Activated T-helper 17 cell treated with anti-CD3 and anti-CD28 coated beads, Interleukin-2, amount 50 U/mL, for 72 hours (primary cell): ENCODE measurements at regions not wholly inside any gene's neighbourhood (a gene's known extent, or its start where the extent isn't known, plus 50 kb on each side); places are given as distances from the start of the nearest gene placed in this dataset.
"Not testable (repeated sequence)": the region's sequence is repeated elsewhere in the genome, so short reads cannot be mapped to it uniquely, and the experiment has no call there.

Source experiments
- ATAC-seq: fragments of 150-1000 bp; cut with Tn5 transposase; replicated peaks from 2 replicates; pipeline ENCODE4 v1.10.0; 2021; ENCODE audit warnings: mild to moderate bottlenecking, moderate library complexity
- H3K27ac Mint-ChIP-seq: one replicate; pipeline ENCODE4 v1.8.0; 2022; ENCODE audit warnings: mixed read lengths
- H3K27me3 Mint-ChIP-seq: one replicate; pipeline ENCODE4 v1.8.0; 2022; ENCODE audit warnings: mixed read lengths
- H3K36me3 Mint-ChIP-seq: one replicate; pipeline ENCODE4 v1.8.0; 2022; ENCODE audit warnings: low read depth, mild to moderate bottlenecking, mixed read lengths
- H3K4me1 Mint-ChIP-seq: one replicate; pipeline ENCODE4 v1.8.0; 2022; ENCODE audit warnings: mixed read lengths
- H3K4me3 Mint-ChIP-seq: one replicate; pipeline ENCODE4 v1.8.0; 2022; ENCODE audit warnings: mild to moderate bottlenecking, mixed read lengths
- H3K9me3 Mint-ChIP-seq: one replicate; pipeline ENCODE4 v1.8.0; 2022; ENCODE audit warnings: mixed read lengths

DNA sequence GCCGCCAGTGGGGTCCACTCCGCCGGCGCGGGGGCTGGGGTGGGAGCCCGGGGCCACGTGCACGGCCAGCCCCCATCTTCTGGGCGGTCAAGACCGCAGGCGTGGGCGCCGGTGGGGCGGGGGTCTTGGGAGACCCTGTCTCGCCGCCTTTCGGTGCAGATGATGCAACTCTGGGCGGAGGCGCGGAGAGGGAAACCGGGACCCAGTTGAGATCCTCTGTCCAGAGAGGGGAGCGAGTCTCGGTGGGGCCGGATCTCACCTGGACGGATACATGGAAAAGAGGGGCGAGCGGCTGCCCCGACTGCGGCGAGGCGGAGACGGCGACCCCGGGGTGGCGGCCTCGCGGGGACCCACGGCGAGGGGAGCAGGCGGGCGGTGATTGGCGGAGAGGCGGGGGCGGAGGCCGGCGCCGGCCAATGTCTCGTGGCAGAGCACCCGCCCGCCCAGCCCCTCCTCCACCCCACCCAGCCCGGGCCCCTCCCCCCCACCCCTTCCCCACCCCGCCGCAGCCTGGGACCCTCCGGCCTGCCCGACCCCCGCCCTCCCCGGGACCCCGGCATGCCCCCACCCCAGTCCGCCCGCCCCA, 4054.1 kb upstream of the TPTE start:
- H3K4me1 Mint-ChIP-seq, H3K27ac Mint-ChIP-seq, H3K36me3 Mint-ChIP-seq, H3K27me3 Mint-ChIP-seq, H3K4me3 Mint-ChIP-seq, H3K9me3 Mint-ChIP-seq: not testable (repeated sequence)
- peak; percentile 16 for ATAC-seq

DNA sequence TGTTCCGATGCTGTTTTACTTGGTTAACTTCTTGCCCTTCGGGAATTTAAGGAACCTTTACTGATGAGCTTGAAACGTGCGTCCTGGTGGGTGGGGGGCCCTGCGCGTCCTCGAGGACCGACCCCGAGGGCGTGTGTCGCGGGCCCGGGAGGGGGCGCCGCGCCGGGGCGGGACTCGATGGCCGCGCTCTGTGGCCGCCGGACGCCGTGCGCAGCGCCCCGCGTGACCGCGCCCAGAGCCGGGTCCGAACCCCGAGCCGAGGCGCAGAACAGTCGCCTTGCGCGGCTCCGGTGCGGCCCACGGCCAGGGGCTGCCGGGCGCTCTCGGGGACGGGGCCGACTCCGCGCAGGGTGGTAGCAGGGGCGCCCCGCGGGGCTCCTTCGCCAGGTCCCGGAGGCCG, 4053.5 kb upstream of the TPTE start:
- H3K36me3 Mint-ChIP-seq, H3K4me1 Mint-ChIP-seq, H3K27me3 Mint-ChIP-seq, H3K27ac Mint-ChIP-seq, ATAC-seq, H3K4me3 Mint-ChIP-seq, H3K9me3 Mint-ChIP-seq: not testable (repeated sequence)

DNA sequence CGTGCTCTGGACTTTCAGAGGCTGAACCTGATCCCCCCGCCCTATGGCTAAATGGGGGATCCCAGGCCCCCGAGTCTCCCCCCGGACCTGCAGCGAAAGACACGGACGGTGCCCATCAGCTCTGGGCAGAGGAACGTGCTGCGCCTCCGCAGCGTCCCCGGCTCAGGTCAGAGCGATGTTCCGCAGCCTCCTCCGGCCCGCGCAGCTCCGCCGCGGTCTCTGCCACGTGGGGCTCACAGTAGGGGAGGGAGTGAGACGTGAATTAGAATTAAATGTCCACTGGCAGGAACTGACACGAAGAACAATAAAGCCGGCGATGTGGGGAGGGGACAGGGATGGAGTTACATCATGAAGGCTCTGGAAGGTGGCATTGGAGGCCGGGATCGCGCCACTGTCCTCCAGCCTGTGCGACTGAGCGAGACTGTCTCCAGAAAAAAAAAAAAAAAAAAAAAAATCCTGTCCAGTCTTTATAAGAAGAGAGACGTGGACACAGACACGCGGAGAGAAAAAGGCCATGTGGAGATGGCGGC, 4053.0 kb upstream of the TPTE start:
- H3K4me3 Mint-ChIP-seq, H3K4me1 Mint-ChIP-seq, H3K36me3 Mint-ChIP-seq, H3K9me3 Mint-ChIP-seq, ATAC-seq, H3K27ac Mint-ChIP-seq, H3K27me3 Mint-ChIP-seq: not testable (repeated sequence)

DNA sequence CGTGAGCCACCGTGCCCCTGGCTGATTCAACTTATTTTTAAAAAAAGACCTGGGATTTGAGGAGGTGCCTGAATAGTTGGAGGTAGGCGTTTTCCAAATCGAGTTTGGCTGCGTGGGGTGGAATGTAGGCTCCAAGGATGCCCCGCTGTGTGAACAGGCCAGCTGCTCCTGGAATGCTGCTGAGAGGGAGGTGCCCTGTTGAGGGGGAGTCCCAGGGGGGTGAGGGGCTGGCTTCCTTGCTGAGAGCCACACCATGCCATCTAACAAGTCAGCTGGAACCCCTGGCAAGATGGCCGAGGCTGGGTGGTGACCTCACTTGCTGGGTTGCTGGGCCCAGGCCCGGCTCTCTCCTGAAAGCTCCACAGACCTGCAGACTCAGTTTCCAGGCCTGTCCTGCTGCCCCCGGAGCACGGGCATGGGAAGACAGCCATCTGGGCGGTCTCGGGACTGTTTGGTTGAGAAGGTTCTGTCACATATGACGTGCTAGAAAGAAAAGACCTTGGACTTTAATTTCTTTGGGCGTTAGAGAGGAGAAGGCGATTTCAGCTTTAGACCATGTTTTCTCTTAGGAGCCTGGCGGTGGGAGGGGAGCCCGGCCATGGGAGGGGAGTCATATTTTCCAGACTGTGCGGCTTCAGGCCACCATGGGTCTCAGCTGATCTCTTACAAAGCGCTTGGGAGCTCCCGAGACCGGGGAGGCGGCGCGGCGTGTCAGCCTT, 4047.0 kb upstream of the TPTE start:
- not testable (repeated sequence) for H3K27me3 Mint-ChIP-seq, H3K27ac Mint-ChIP-seq, H3K4me3 Mint-ChIP-seq, H3K4me1 Mint-ChIP-seq, ATAC-seq, H3K36me3 Mint-ChIP-seq, H3K9me3 Mint-ChIP-seq

DNA sequence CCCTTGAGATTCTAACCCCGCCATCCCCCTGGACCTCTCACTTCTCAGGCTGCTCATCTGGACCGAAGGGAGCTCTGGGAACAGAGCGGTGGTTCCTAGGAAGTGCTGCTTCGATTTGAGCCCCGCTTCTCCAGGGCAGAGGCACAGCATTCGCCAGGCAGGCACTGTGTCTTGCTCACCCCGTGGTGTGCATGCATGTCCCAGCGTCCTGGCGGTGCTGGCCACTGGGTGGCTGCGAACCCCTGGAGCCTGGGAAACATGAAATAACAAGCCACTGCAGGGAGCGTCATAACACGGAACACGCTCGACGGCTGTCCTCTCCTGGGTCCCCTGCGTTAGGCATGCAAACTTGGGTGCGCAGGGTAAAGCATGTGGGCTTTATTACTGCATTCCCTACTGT, 4040.3 kb upstream of the TPTE start:
- H3K9me3 Mint-ChIP-seq, H3K27me3 Mint-ChIP-seq, H3K27ac Mint-ChIP-seq, H3K4me3 Mint-ChIP-seq, H3K4me1 Mint-ChIP-seq, ATAC-seq, H3K36me3 Mint-ChIP-seq: not testable (repeated sequence)

DNA sequence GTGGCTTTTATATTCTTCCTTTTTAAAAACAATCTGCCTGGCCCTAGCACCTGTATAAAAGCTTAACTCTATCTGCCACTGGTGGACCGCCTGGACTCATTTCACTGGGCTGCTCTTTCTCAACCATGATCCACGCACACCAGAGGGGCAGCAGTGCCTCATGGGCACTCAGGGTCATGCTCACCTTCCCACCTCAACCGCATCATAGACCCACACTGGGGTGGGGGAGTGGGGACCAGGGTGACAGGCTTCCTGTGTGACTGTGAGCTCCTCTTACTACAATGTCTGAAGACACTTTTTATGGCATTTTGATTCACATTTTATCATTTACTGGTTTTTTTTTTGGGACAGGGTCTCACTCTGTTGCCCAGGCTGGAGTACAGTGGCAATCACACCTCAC, 4038.8 kb upstream of the TPTE start:
- H3K9me3 Mint-ChIP-seq, H3K4me1 Mint-ChIP-seq, ATAC-seq, H3K4me3 Mint-ChIP-seq, H3K36me3 Mint-ChIP-seq, H3K27me3 Mint-ChIP-seq, H3K27ac Mint-ChIP-seq: not testable (repeated sequence)

DNA sequence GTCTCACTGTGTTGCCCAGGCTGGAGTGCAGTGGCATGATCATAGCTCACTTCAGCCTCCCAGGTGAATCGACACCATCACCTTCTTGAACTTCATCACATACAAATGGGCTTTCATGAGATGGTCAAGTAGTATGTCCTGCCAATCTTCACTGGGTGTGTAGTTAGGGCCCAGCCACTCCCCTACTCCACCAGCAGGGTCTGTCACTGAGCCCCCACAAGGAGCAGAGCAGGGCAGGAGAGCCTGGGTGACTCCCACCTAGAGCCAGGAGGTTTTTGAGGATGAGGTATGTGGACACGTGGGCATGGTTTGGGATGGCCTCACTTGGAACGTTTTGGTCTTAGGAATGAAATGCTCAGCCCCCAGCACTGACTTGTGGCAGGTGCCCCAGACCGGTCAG, 4037.7 kb upstream of the TPTE start:
- not testable (repeated sequence) for H3K36me3 Mint-ChIP-seq, H3K9me3 Mint-ChIP-seq, H3K4me1 Mint-ChIP-seq, ATAC-seq, H3K27ac Mint-ChIP-seq, H3K27me3 Mint-ChIP-seq, H3K4me3 Mint-ChIP-seq

DNA sequence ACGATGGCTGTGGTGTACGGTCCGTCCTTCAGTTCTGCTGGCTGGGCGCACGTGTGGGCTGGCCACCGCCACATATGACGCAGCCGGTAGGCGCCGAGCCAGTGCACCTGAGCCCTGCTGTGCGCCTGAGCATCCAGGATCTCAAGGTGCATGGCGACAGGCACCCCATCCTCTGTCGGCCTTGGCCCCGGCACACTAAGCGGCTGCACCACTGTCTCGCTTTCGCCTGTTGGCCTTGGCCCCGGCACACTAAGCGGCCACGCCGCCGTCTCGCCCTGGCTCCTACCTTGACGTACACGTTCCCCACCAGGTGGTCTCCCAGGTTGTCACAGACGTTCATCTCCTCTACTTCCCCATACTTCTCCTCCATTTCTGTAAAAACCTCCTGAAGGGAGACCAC, 4034.6 kb upstream of the TPTE start:
- ATAC-seq, H3K36me3 Mint-ChIP-seq, H3K4me3 Mint-ChIP-seq, H3K4me1 Mint-ChIP-seq, H3K9me3 Mint-ChIP-seq, H3K27ac Mint-ChIP-seq, H3K27me3 Mint-ChIP-seq: not testable (repeated sequence)

DNA sequence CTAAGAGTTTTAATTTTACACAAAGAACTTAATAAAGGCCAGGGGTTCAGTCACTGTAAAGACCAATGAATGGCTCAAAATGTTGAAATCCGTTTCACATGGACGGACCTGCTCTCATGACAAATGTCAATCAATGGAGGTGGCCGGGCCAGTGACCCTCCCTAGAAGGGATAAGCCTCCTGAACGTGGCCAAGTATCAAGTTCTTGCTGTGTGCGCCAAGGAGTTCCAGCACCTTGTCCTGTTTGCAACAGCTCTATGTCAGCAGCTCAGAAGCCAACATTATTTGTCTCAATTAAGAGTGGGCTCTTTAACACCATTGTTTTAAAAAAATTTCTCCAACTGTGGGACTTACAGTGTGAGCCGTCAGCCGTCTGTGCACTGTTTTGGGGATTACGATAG, 4028.7 kb upstream of the TPTE start:
- H3K4me1 Mint-ChIP-seq, ATAC-seq, H3K4me3 Mint-ChIP-seq, H3K9me3 Mint-ChIP-seq, H3K27ac Mint-ChIP-seq, H3K36me3 Mint-ChIP-seq, H3K27me3 Mint-ChIP-seq: not testable (repeated sequence)

DNA sequence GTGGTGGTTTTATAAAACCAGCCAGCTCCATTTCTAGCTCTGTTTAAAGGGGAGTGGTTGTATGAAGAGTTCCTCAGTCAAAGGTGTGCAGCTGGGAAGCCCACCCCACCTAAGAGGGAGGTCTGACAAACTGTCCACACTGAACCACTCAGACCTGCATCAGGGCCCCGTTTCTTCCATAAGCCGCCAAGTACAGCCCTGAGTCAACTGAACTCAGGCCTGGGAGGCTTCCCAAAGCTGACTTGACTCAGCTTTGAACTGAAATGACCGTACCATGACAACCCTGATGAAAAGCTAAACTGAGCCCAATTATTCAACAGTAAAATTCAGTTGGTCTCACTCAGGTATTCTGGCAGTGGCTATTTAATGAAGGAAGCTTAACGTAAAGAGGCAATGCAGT, 4027.4 kb upstream of the TPTE start:
- not testable (repeated sequence) for H3K36me3 Mint-ChIP-seq, H3K4me1 Mint-ChIP-seq, ATAC-seq

DNA sequence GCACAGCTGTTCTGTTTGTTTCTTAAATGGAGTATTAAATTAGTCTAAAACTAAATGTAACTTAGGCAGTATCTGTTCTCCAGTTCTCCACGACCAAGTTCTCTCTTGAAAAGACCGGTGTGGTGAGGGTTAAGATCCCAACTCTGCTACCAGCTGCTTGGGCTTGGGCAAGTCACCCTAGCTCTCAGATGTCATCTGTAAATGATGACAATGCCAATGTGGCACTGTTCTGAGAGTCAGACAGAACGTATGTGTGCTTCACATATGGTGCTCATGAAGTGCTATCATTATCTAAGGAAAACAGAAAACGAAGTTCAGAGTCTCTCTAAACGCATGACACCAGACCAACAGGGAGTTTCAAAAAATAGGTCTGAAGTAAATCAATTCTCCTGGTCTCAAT, 4025.0 kb upstream of the TPTE start:
- not testable (repeated sequence) for ATAC-seq, H3K4me1 Mint-ChIP-seq, H3K27ac Mint-ChIP-seq, H3K36me3 Mint-ChIP-seq, H3K27me3 Mint-ChIP-seq, H3K9me3 Mint-ChIP-seq, H3K4me3 Mint-ChIP-seq

More for the DNA sequence above, 4027.4 kb upstream of the TPTE start:
- H3K4me3 Mint-ChIP-seq, H3K9me3 Mint-ChIP-seq, H3K27me3 Mint-ChIP-seq, H3K27ac Mint-ChIP-seq: not testable (repeated sequence)

DNA sequence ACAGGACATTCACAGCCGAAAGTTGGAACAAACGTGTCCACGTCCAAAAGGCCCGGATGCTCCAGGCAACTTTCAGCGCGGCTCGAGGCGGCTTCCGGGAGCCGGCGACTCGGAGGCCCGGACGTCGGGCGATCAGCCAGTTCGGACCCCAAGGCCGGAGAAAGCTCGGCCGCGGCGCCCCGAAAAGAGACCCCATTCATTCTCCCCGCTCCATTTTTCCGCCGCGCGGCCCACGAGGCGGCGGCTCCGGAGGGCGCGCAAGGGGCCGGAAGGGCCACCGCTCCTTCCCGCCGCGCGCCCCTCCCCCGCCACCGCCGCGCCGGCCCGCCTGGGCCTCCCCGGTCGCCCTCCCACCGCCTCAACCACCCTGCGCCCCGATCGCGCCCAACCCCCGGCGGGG, 4022.7 kb upstream of the TPTE start:
- not testable (repeated sequence) for H3K27me3 Mint-ChIP-seq, H3K4me3 Mint-ChIP-seq, H3K9me3 Mint-ChIP-seq, H3K36me3 Mint-ChIP-seq, H3K27ac Mint-ChIP-seq, H3K4me1 Mint-ChIP-seq
- peak; percentile 38 for ATAC-seq

DNA sequence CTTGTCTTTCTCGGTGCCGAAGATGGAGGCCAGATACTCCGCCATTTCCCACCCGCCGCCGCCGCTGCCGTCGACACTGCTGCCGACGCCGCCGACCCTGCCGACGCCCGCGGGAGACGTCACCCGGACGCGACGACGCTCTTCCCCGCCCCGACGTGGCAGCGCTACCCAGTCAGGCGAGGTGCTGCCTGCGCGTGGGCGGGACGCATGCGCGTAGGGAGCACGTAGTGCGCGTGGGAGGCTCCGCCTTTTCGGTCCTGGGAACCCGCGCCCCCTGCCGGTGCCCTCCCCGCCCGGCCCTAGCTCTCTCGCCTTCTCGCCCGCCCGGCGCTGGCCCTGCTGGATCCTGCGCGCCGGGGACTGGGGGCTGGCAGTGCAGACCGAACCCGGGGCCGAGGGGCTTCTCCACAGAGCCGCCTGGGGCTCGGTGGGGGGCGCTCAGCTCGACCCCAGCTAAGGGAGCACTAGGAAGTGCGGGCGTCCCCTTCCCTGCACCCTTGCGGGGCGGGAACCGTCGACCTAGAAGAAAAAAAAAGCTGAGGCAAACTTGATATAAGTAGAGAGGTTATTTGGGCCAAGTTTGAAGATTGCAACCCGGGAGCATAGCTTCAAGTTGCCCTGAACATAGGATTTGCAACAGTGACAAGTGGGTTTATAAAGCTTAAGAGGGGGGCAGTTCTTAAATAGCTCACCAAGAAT, 4022.1 kb upstream of the TPTE start:
- not testable (repeated sequence) for H3K4me3 Mint-ChIP-seq, H3K9me3 Mint-ChIP-seq, H3K36me3 Mint-ChIP-seq, H3K4me1 Mint-ChIP-seq, H3K27me3 Mint-ChIP-seq, H3K27ac Mint-ChIP-seq
- ATAC-seq = peak; percentile 93

DNA sequence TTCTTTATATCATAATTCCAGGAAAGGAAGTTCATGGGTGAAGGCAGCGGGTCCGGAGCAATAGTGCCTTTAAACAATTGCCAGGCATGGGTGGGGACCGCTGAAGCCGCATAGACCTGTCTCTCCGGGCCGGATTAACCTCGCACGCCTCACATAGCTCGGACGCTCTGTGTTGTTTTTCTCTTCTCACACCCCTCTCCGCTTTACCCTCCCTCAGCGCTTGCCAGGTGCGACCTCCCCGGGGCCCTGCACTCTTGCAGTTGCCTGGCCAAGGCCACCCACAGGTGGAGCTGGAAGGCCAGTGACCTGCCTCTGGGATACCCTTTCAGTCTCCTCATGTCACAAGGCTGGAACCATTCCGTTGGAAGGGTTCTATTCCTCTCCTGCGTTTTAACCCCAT, 4021.5 kb upstream of the TPTE start:
- H3K36me3 Mint-ChIP-seq, ATAC-seq, H3K27me3 Mint-ChIP-seq, H3K4me1 Mint-ChIP-seq, H3K4me3 Mint-ChIP-seq, H3K9me3 Mint-ChIP-seq, H3K27ac Mint-ChIP-seq: not testable (repeated sequence)

DNA sequence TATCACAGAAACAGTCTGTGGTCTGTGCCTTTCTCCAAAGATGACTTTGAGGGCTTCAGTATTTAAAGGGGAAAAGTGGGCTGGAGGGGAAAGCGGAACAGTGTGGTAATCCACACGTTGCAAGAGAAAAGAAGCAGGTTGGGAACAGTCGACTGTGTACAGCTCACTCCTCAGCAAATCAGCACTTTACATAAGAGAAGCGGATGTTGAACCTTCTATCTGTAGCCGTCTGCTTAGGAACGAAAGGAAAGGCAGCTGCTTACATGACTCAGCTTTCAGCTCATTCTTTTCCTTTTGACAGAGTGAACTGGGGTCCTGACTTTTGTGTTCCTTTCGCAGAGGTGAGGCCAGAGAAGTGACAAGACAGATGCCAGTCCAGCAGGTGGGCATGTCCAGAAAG, 4020.7 kb upstream of the TPTE start:
- not testable (repeated sequence) for H3K36me3 Mint-ChIP-seq, H3K4me1 Mint-ChIP-seq, H3K27ac Mint-ChIP-seq, H3K9me3 Mint-ChIP-seq, H3K4me3 Mint-ChIP-seq, H3K27me3 Mint-ChIP-seq
- ATAC-seq = peak; percentile 53
